HG03066 (cell line): ENCODE measurements at regions not wholly inside any gene's neighbourhood (a gene's known extent, or its start where the extent isn't known, plus 50 kb on each side); places are given as distances from the start of the nearest gene placed in this dataset.
A peak's percentile ranks its signal among the peaks of the same experiment; 100 is the strongest.
"Not testable (repeated sequence)": the region's sequence is repeated elsewhere in the genome, so short reads cannot be mapped to it uniquely, and the experiment has no call there.

Experiments used
- ATAC-seq: cut with Tn5 transposase; IDR thresholded peaks from one replicate; pipeline ENCODE4 v1.9.1; 2021; ENCODE audit warnings: low read depth; ENCODE audit not compliant: unreplicated experiment

- ATAC-seq, result no peak
These were observed 702.8 kb downstream of the CETN3 start for GRCh38 chr5:89706731-89707130.

DNA sequence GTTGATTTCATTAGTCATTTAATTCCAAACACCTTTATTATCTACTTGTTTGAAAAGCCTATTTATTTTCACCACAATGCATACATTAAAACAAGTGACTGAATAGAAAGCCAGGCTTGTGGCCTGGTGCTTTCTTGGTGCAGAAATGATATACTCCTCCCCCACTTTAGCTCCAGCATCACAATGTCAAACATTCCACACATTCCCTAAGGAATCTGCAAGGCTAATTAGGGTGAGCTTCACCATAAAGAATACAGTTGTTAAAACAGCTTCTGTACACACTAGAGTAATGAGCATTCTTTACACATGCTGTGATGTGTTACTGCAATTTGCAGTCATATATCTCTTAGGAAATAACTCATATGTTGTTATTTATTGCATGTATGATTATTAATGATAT is 705.7 kb downstream of the CETN3 start:
- no peak for ATAC-seq

- no peak for ATAC-seq
These were observed 711.5 kb downstream of the CETN3 start for GRCh38 chr5:89698028-89698427.

DNA sequence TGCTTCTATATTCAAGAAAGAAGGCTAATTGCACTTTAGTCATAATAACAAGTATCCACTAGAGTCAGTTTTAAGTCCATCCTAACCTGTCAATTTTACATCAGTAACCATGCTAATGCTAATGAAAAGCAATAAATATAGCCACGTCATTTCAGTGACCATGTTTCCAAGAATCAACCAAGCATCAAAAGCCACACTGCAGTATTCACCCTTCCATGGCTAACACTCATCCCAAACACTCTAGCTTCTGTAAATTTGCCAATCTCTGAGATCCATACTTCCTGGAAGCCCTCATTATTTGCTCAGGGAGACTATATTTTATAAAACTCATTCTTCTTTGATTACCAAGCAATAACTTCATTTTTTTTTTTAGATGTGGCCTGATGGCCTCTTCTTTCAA is 712.0 kb downstream of the CETN3 start:
- ATAC-seq, result no peak

- no peak for ATAC-seq
These were observed 714.2 kb downstream of the CETN3 start for GRCh38 chr5:89695371-89695770.

GRCh38 chr5:89694026-89694550 is 715.5 kb downstream of the CETN3 start:
- ATAC-seq, result no peak

DNA sequence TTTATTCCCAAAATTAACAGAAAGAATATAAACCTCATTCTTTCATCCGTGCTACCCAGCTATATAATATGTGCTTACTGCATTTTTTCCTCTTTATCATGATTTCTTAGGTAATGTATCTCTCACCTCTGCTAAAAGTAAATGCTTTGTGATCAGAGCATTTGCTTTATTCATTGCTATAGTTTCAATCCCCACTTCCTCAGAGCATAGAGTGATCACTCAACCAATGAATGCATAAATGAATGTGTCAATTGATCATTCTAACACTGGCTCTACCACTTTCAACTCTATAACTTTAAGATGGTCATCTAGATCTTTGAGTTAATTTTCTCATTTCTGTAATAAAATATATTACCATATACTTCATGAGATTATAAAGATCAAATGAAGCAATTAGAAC is 719.2 kb downstream of the CETN3 start:
- ATAC-seq, result no peak

GRCh38 chr5:89686081-89686765 is 723.3 kb downstream of the CETN3 start:
- no peak for ATAC-seq

- no peak for ATAC-seq
These were observed 732.9 kb downstream of the CETN3 start for GRCh38 chr5:89676634-89677033.

DNA sequence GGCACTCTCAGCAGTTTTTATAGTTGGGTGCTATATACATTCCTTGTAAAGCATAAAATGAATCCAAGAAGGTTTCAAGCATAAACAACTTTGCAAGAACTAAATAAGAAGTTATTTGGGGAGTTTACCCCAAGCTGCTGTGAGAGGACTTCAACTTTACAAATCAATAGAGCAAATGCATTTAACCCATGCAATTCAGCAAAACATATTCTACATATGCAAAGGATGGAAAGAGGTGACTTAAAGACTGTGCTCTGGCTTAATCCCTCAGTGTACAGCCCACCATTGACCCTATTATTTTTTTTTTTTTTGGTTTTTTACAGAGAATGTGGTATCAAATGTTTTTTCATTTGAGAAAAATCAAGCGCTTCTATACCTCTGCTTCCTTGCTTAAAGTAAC is 736.5 kb downstream of the CETN3 start:
- no peak for ATAC-seq

GRCh38 chr5:89668821-89669220 is 740.7 kb downstream of the CETN3 start:
- no peak for ATAC-seq

- ATAC-seq, result no peak
These were observed 747.1 kb downstream of the CETN3 start for GRCh38 chr5:89662499-89662898.

- ATAC-seq, result no peak
These were observed 755.9 kb upstream of the MEF2C start for GRCh38 chr5:89638871-89639270.

DNA sequence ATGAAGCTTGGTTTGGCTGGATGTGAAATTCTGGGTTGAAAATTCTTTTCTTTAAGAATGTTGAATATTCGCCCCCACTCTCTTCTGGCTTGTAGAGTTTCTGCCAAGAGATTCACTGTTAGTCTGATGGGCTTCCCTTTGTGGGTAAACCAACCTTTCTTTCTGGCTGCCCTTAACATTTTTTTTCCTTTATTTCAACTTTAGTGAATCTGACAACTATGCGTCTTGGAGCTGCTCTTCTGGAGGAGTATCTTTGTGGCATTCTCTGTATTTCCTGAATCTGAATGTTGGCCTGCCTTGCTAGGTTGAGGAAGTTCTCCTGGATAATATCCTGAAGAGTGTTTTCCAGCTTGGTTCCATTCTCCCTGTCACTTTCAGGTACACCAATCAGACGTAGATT is 751.2 kb upstream of the MEF2C start:
- ATAC-seq, result not testable (repeated sequence)

DNA sequence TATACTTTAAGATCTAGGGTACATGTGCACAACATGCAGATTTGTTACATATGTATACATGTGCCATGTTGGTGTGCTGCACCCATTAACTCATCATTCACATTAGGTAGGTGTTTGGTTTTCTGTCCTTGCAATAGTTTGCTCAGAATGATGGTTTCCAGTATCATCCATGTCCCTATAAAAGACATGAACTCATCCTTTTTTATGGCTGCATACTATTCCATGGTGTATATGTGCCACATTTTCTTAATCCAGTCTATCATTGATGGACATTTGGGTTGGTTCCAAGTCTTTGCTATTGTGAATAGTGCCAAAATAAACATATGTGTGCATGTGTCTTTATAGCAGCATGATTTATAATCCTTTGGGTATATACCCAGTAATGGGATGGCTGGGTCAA is 747.1 kb upstream of the MEF2C start:
- ATAC-seq, result not testable (repeated sequence)

- ATAC-seq, result no peak
These were observed 746.1 kb upstream of the MEF2C start for GRCh38 chr5:89628876-89629635.

GRCh38 chr5:89615839-89616518 is 733.0 kb upstream of the MEF2C start:
- no peak for ATAC-seq

- ATAC-seq, result peak; percentile 91
These were observed 730.4 kb upstream of the MEF2C start for GRCh38 chr5:89613222-89613956.

DNA sequence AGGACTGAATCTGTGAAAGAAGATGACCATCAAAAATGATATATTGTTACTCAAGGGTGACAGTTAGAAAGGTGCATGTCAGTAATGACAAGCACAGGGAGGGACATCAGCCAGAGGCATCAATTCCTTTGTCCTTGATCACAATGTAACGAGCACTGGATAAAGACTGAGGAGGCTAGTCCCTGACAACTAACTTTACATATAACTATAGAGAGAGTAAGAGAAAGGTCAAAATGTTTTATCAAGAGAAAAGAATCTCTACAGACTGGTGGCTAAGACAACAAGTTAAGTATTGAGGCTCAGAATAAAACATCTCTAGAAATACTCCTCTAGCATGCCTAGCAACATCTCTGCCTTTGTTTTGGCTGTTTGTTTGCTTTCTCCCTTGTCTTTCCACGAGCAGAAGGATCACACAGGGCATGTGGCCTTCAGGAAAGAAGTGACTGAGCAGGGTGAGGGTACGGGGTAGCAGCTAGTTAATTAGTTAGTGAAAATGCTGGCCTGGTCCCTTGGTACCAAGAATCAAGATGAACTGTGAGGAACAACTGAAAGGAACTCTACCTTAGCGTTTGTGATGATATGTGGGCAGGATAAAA is 724.1 kb upstream of the MEF2C start:
- ATAC-seq, result no peak

- ATAC-seq, result no peak
These were observed 721.4 kb upstream of the MEF2C start for GRCh38 chr5:89604342-89604741.
